ENCODE measurements at regions not wholly inside any gene's neighbourhood (a gene's known extent, or its start where the extent isn't known, plus 50 kb on each side); places are given as distances from the start of the nearest gene placed in this dataset.

- no peak for DNase-seq (ENCODE audit: low read depth in 2 of 2)
Measured at GRCh38 chr10:8533462-8533861, 479.0 kb downstream of the GATA3 start.

GRCh38 chr10:8534096-8534495, 479.6 kb downstream of the GATA3 start:
- DNase-seq (ENCODE audit: low read depth in 2 of 2): no peak

GRCh38 chr10:8534891-8535290, 480.4 kb downstream of the GATA3 start:
- DNase-seq (ENCODE audit: low read depth in 2 of 2): no peak

- DNase-seq (ENCODE audit: low read depth in 2 of 2): no peak
Measured at GRCh38 chr10:8539056-8539455, 484.6 kb downstream of the GATA3 start.

- DNase-seq (ENCODE audit: low read depth in 2 of 2): no peak
Measured at GRCh38 chr10:8543361-8544056, 489.0 kb downstream of the GATA3 start.

GRCh38 chr10:8544057-8544380, 489.5 kb downstream of the GATA3 start:
- DNase-seq (ENCODE audit: low read depth in 2 of 2): no peak

GRCh38 chr10:8544500-8544899, 490.0 kb downstream of the GATA3 start:
- DNase-seq (ENCODE audit: low read depth in 2 of 2): no peak

GRCh38 chr10:8554574-8554973, 500.1 kb downstream of the GATA3 start:
- DNase-seq (ENCODE audit: low read depth in 2 of 2): no peak

GRCh38 chr10:8556321-8556720, 501.8 kb downstream of the GATA3 start:
- DNase-seq (ENCODE audit: low read depth in 2 of 2): no peak

GRCh38 chr10:8563478-8563877, 509.0 kb downstream of the GATA3 start:
- DNase-seq (ENCODE audit: low read depth in 2 of 2): no peak

- DNase-seq (ENCODE audit: low read depth in 2 of 2): no peak
Measured at GRCh38 chr10:8566737-8567136, 512.2 kb downstream of the GATA3 start.

GRCh38 chr10:8568401-8568800, 513.9 kb downstream of the GATA3 start:
- no peak for DNase-seq (ENCODE audit: low read depth in 2 of 2)

GRCh38 chr10:8575620-8576019, 521.1 kb downstream of the GATA3 start:
- no peak for DNase-seq (ENCODE audit: low read depth in 2 of 2)

- DNase-seq (ENCODE audit: low read depth in 2 of 2): no peak
Measured at GRCh38 chr10:8576281-8576680, 521.8 kb downstream of the GATA3 start.

- DNase-seq (ENCODE audit: low read depth in 2 of 2): no peak
Measured at GRCh38 chr10:8576911-8577310, 522.4 kb downstream of the GATA3 start.

GRCh38 chr10:8577686-8578085, 523.2 kb downstream of the GATA3 start:
- no peak for DNase-seq (ENCODE audit: low read depth in 2 of 2)

- DNase-seq (ENCODE audit: low read depth in 2 of 2): no peak
Measured at GRCh38 chr10:8581521-8582225, 527.2 kb downstream of the GATA3 start.

GRCh38 chr10:8583096-8583495, 528.6 kb downstream of the GATA3 start:
- no peak for DNase-seq (ENCODE audit: low read depth in 2 of 2)

- DNase-seq (ENCODE audit: low read depth in 2 of 2): no peak
Measured at GRCh38 chr10:8584666-8585065, 530.2 kb downstream of the GATA3 start.

- no peak for DNase-seq (ENCODE audit: low read depth in 2 of 2)
Measured at GRCh38 chr10:8586504-8586903, 532.0 kb downstream of the GATA3 start.

- DNase-seq (ENCODE audit: low read depth in 2 of 2): no peak
Measured at GRCh38 chr10:8588135-8588534, 533.6 kb downstream of the GATA3 start.

GRCh38 chr10:8590518-8590917, 536.0 kb downstream of the GATA3 start:
- no peak for DNase-seq (ENCODE audit: low read depth in 2 of 2)

GRCh38 chr10:8591640-8592039, 537.2 kb downstream of the GATA3 start:
- DNase-seq (ENCODE audit: low read depth in 2 of 2): no peak

GRCh38 chr10:8594176-8594575, 539.7 kb downstream of the GATA3 start:
- no peak for DNase-seq (ENCODE audit: low read depth in 2 of 2)
